PC-3 (cell line): ENCODE measurements at regions not wholly inside any gene's neighbourhood (a gene's known extent, or its start where the extent isn't known, plus 50 kb on each side); places are given as distances from the start of the nearest gene placed in this dataset.

Experiments
- CTCF ChIP-seq: fragments of 300-600 bp; sonication (generic); conservative IDR thresholded peaks from 2 replicates; pipeline ENCODE4 v1.5.1; 2017; ENCODE audit warnings: antibody characterized with exemption, low read depth, mild to moderate bottlenecking, low read length
- EZH2 ChIP-seq: fragments of 300-600 bp; sonication (generic); IDR thresholded peaks from one replicate; pipeline ENCODE4 v1.6.1; 2017; ENCODE audit warnings: antibody characterized with exemption, mild to moderate bottlenecking, low read length; ENCODE audit not compliant: unreplicated experiment
- EZH2phosphoT487 ChIP-seq: fragments of 300-600 bp; sonication (generic); IDR thresholded peaks from 2 replicates; pipeline ENCODE4 v1.6.1; 2018; ENCODE audit warnings: mild to moderate bottlenecking, antibody characterized with exemption, low read length, borderline replicate concordance

DNA sequence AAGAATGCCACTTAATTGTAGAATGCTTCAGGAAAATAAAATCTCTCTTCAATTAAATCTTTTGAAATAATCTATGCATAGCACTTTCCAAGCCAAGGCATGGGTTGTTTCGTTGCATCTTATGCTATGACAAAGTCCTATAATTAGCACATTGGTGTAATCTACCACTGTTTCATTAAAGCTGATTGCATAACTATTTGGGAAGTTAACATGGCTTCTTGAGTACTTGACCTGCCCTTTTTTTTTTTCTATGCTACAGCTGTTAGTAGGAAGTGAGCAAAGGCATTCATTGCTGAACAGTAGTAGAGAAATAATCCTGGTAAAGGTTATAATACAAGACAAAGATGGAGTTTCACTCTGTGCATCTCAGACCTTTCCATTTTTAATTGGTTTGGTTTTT is 557.2 kb upstream of the CELF2 start:
- no peak for TF ChIP-seq EZH2
- no peak for TF ChIP-seq CTCF
- no peak for TF ChIP-seq EZH2phosphoT487
